Retina (tissue), 1 donor: ENCODE measurements at regions not wholly inside any gene's neighbourhood (a gene's known extent, or its start where the extent isn't known, plus 50 kb on each side); places are given as distances from the start of the nearest gene placed in this dataset.
A peak's percentile ranks its signal among the peaks of the same experiment; 100 is the strongest.

Experiments used
- DNase-seq: peaks from one replicate; pipeline ENCODE4 v3.0.0-alpha.2; 2016

- peak; percentile 64 for DNase-seq
Measured at GRCh38 chr13:91174886-91175501, 172.5 kb upstream of the MIR17HG start.

GRCh38 chr13:91178099-91178498, 169.4 kb upstream of the MIR17HG start:
- DNase-seq, result no peak

DNA sequence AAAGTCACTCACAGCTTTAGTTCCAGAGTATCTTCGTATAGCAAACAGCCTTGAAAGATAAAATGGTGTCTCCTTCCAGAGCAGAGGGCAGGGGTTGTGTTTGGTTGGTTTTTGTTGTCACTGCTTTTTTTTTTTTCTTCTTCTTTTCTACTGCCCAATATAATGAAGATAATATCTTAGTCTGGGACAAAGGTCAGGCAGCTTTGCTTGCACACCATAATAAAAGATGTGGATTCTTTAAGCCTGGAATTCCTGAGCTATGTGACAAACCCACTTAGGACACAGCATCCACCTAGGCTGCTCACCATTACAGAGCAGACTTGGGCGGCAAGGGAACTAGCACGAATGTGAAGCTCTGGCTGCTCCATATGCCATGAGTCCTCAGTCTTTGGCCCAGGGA, 165.6 kb upstream of the MIR17HG start:
- DNase-seq, result no peak

DNA sequence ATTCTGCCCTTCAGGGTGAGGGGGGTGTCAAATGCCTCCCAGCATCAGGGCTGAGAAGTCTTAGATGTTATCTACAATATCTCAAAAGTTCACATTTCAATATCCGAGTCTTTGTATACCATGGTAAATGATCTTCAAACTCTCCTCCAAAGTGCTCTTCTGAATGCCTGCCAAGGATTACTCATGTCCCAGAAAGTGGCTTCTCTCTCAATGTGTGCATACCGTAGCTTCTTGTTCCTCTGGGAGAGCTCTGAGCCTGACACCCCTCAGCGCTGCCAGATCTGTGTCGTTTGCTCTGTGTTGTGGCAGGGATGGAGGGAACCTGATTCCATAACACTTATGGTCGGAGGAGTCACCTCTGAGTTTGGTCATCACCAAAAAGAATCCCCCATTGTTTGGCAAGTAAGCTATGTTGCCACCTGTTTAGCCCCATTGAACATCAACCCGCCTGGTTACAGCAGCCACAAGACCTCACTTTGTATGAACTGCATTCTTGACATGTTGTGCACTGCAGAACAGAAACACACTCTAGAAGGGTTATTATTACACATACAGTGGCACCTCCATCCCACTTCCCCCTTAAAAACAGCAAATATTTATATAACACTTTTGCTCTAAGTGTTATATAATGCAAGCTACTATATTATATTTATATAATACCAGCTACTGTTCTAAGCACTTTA, 163.1 kb upstream of the MIR17HG start:
- DNase-seq, result no peak

DNA sequence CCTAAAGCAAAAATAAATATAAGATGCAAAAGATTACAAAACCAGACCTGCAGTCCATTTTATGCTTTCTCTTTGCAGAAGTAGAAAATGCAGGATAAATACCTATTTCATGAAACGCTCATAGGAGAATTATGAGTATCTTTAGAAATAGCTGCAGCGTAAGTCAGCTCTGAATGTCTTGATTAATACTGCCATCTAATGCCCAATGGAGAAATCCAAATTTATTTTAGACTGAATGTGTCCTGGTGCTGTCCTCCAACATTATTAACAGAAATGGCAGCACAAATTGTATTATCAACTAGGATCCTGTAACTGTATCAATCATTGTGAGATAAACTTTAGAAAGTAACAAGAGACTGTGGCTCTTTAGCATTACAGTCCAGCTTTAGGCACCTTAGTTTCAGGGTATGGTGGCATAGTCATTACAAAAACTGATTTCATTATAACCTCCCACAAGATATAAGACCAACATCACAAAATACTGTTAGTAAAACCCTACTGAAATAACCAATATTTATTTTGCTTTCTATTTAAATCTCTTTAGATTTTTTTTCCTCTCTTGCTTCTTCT, 162.1 kb upstream of the MIR17HG start:
- no peak for DNase-seq

GRCh38 chr13:91187522-91187921, 160.0 kb upstream of the MIR17HG start:
- DNase-seq, result no peak

DNA sequence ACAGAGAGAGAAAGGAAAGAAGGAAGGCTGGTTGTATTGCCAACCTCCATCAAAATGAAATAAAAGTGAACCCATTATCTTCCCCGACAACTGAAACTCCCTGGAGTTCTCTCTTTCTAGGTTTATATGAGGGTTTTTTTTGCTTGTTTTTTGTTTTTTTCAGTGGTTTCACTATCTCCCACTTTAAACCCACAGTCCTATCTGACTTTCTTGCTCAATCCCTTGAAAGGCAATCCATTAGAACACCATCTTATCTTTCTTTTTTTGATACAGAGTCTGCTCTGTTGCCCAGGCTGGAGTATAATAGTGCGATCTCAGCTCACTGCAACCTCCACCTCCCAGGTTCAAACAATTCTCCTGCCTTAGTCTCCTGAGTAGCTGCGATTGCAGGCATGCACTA, 158.0 kb upstream of the MIR17HG start:
- DNase-seq, result no peak

GRCh38 chr13:91193358-91193757, 154.1 kb upstream of the MIR17HG start:
- DNase-seq, result no peak

- DNase-seq, result no peak
Measured at GRCh38 chr13:91195789-91196188, 151.7 kb upstream of the MIR17HG start.

GRCh38 chr13:91196958-91197357, 150.5 kb upstream of the MIR17HG start:
- no peak for DNase-seq

DNA sequence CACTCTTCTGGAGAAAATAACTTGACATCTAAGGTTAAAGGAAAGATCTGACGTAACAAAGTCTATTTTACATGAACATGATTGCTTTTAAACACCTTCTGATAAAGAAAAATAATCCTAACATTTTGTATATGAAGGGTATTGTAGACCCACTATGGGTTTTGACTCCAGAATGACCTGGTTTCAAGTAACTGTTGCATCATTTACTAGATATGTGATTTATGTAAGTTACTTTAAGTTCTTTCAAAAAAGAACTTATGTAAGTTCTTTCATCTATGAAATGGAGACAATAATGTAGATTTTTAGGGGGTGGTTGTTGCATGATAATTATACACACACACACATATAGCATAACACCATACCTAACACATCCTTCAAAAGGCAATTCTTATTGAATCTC, 147.6 kb upstream of the MIR17HG start:
- DNase-seq, result no peak

DNA sequence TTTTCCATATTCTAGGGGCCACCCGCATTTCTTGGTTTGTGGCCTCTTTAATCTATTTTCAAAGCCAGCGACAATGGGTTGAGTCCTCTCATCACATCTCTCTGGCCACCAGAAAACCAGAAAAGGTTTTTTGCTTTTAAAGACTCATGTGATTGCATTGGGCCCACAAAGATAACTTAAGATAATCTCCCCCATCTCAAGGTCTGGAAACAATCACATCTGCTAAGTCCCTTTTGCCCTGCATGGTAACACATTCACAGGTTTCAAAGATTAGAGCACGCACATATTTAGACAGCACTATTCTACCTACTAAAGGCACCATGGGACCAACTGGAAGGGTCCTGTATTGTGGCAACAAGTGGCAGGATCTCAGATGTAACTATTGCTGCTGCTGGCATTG, 147.0 kb upstream of the MIR17HG start:
- no peak for DNase-seq

GRCh38 chr13:91203430-91203829, 144.1 kb upstream of the MIR17HG start:
- DNase-seq, result peak; percentile 37

DNA sequence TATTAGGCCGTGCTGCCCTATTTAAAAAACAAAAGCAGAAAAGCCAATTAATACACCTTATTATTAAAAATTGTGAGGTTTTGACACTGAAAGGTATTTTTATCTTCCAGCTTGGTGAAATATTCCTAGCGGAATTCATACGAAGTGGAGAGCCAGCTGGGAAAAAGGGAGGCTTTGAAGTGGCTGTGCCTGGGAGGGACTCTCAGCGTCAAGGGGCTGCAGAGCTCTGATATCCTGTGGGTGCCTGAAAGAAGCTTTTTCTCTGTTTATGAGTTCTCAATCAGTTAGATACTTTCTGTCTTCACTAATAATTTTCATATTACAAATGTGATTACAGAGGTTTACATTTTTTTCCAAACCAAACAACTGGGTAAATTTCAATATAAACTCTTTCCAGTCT, 140.2 kb upstream of the MIR17HG start:
- no peak for DNase-seq

GRCh38 chr13:91211510-91211909, 136.0 kb upstream of the MIR17HG start:
- no peak for DNase-seq

DNA sequence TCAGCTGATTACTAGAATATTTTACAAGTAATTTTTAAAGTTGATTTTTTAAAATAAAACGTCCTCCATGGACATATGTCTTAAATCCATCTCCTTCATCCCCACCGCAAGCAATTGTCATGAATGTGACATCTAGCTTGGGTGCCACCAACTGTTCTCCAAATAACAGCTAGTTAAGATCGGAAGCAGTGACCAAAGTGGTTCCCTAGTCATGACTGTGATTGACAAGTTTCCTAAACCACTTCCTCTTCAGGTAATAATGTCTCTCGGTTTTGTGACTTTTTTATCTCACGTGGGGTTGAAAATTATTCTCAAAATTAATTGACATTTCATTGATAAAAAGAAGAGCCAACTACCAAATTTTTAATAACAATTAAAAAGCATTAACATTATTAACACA, 135.3 kb upstream of the MIR17HG start:
- no peak for DNase-seq

GRCh38 chr13:91214031-91214430, 133.5 kb upstream of the MIR17HG start:
- DNase-seq, result no peak

DNA sequence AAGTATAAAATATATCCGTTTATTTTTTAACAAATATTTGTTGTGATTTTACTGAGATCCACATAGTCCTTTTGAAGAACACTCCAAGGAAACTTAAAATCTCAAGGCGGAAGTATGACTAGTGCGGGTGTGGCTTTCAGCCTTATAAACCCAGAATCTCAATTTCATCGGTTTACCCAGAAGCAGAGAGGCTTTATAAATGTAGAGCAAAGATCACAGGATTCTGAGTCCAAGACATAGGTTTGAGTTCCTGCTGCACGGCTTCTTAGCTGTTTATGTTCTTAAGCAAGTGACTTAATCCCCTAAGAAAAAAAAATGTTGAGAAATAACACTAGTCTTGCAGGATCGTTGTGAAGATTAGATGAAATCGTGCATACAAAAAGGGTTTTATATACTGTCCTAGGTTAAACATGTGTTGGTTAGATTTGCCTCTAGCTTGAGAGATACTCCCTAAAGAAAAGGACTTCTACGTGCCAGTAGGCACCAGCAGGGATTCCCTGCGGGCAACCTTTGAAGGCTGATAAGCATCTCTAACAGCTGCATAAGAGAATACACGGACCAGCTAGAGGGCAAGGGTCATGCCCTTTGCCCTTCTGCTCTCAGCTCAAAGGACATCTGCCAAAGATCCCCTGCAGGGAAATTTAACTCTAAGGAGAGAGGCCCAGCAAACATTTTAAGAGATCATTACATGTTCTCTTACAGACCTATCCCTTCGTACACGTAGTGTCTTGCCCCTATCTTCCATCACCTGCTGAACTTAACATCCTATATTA, 130.4 kb upstream of the MIR17HG start:
- peak; percentile 22 for DNase-seq

DNA sequence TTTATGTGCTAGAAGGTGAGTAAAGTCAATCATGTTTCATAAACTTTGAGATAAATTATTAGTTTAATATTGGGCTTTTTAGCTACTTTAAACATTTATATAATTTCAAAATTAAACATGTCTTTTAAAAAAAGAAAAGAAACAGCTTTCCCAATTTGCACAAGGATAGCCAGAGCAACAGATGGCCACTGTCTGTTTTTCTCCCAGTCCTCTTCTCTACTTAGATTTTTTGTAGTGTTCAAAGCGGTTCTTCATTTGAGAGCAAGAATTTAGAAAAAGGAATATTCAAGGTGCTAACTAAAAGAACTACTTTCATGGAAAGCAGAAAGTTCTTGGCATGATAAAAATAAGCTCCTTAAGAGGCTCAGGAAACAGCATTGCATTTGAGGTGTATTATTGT, 128.3 kb upstream of the MIR17HG start:
- DNase-seq, result no peak

DNA sequence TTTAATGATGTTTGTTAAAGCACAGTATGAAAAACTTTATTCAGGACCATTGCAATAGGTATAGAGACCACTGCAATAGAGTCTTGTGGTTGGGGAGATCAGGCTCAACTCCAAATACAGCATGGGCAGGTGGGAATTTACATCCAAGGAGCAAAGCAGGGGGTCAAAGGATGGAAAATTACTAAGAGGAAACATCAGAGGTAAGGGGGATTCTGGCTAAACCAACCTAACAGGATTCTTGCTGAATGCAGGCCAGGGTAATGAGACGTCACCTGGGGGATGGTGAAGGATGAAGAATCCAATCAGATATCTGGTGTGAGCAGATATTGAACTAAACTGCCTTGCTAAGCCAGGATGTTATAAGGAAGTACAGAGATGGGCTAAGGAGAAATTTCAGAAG, 126.6 kb upstream of the MIR17HG start:
- no peak for DNase-seq

GRCh38 chr13:91228108-91228507, 119.4 kb upstream of the MIR17HG start:
- DNase-seq, result no peak

GRCh38 chr13:91228940-91229339, 118.5 kb upstream of the MIR17HG start:
- DNase-seq, result no peak

GRCh38 chr13:91232716-91233115, 114.8 kb upstream of the MIR17HG start:
- no peak for DNase-seq

DNA sequence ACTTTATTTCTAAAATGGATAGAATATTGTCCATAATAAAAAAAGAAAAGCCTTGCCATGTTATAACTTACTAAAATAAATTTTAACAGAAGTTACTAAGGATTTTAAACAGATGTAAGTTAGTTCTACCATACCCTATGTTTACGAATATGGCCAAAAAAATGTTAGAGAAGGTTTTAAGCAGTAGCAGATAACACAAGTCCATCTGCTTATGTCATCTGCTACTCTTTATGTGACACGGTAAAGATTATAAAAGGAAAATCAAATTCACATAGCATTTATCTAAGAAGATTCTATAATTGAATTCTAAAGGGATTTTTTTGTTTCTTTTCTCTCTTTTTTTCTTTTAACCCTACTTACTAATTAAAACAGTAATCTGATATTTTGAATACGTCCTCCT, 114.2 kb upstream of the MIR17HG start:
- no peak for DNase-seq
